ENCODE measurements at regions not wholly inside any gene's neighbourhood (a gene's known extent, or its start where the extent isn't known, plus 50 kb on each side); places are given as distances from the start of the nearest gene placed in this dataset.
A peak's percentile ranks its signal among the peaks of the same experiment; 100 is the strongest.

DNA sequence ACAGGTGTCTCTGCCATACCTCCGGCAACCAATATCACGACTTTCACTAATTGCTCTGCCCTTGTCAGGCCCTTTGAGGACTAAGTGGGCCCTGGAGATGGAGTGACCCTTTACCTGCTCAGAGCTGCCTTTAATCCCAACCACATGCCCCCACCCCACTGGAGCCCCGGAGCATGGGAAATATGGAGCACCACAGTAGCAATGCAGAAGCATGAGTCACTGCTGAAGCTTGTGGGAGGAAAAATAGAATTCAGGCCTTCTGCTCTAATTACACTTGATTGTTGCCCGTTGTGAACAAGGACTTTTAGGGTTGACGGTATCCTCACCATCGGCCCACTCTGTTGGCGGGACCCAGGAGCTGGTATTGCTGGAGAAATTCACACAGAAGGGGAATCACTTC, 52.5 kb upstream of the FRMD4A start:
- Mint-ChIP-seq H3K27ac (no peak overlapping the region), H3K9me3 (peaks cover 0 to 2% of the 10 kb centered on the region in 2 donors), H3K36me3 (peaks cover 0 to 17% of the 10 kb centered on the region in 2 donors)
- ATAC-seq, result no peak
- no peak for DNase-seq (ENCODE audit: low spot score in 2 of 2)

DNA sequence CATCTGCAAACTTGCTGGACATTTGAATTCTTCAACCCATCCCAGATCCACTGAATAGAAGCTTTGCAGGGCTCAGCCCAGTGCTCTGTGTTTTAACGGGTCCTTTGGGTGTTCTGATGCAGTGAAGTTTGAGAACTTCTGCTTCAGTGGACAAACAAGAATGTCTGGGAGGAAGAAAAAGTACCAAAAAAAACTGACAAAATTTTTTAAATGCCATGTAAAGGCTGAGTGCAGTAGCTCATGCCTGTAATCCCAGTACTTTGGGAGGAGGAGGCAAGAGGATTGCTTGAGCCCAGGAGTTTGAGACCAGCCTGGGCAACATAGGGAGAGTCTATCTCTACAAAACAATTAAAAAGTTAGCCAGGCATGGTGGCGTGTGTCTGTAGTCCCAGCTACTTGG, 51.8 kb upstream of the FRMD4A start:
- no peak for ATAC-seq
- H3K27ac Mint-ChIP-seq, result no peak overlapping the region
- no peaks in the 10 kb centered on the region for H3K9me3 Mint-ChIP-seq
- H3K36me3 Mint-ChIP-seq, result peaks cover 0 to 12% of the 10 kb centered on the region in 2 donors
- no peak for DNase-seq (ENCODE audit: low spot score in 2 of 2)

DNA sequence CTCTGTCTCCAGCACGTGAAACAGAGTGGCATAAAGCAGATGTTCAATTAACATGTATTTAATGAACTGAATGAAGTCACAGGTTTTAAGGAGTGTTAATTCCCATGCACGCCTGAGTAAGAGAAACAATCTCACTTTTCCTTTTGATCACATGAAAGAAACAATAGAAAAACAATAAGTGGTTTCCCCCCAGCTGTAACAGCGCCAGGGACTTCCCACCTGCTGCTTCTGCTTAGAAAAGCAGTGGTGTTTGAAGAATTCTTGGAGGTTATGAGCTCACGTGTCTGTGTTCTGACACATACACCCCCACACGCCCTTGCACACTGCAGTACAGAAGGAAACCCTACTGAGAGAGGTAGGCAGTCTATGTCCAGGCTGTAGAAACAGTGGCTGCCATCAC, 51.3 kb upstream of the FRMD4A start:
- ATAC-seq (peak; percentile 48 to 70), DNase-seq (ENCODE audit: low spot score in 2 of 2) (peak in 1 of 2 donors; percentile 30)
- Mint-ChIP-seq H3K9me3 (no peaks in the 10 kb centered on the region), H3K27ac (no peak overlapping the region), H3K36me3 (peaks cover 0 to 12% of the 10 kb centered on the region in 2 donors)

DNA sequence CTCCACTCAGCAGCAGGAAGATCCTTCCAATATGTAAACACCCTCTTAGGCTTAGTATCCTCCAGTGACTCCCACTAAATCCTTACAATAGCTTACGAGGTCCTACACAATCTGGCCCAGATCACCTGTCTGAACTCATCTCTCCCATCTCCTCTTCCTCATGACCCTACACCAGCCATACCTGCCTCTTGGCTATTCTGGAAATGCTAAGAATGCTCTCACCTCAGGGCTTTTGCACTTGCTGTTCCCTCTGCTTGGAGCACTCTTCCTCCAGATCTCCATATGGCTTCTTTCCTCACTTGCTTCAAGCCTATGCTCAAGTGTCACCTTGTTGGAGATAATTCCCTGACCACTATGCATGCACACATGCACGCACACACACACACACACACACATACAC, 50.8 kb upstream of the FRMD4A start:
- H3K9me3 Mint-ChIP-seq, result no peaks in the 10 kb centered on the region
- peaks cover 0 to 12% of the 10 kb centered on the region in 2 donors for H3K36me3 Mint-ChIP-seq
- no peak for DNase-seq (ENCODE audit: low spot score in 2 of 2)
- no peak overlapping the region for H3K27ac Mint-ChIP-seq
- ATAC-seq, result no peak

DNA sequence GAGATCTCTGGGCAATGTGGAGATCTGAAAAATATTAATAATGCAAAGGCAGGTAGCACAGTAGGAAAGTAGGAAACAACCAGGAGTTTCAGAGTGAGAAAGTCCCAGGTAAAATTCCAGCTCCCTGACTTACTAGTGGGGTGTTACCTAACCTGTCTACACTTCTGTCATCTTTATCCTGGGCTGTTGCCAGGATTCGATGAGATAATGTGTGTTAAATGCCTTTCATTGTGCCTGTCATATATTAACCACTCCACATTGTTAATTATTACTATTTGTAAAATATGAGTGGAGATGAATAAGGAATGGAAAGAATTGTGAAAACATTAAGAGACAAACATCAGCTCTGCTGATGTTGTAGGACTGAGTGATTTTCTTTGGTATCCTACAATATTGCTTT, 50.0 kb upstream of the FRMD4A start:
- peaks cover 0 to 12% of the 10 kb centered on the region in 2 donors for H3K36me3 Mint-ChIP-seq
- ATAC-seq (no peak), DNase-seq (ENCODE audit: low spot score in 2 of 2) (no peak)
- H3K27ac Mint-ChIP-seq, result no peak overlapping the region
- no peaks in the 10 kb centered on the region for H3K9me3 Mint-ChIP-seq

All from activated naive CD4-positive, alpha-beta T cell treated with anti-CD3 and anti-CD28 coated beads, Interleukin-2, amount 50 U/mL, for 72 hours (primary cell).